HG03432 (cell line): ENCODE measurements at regions not wholly inside any gene's neighbourhood (a gene's known extent, or its start where the extent isn't known, plus 50 kb on each side); places are given as distances from the start of the nearest gene placed in this dataset.

Experiments used
- ATAC-seq: cut with Tn5 transposase; IDR thresholded peaks from one replicate; pipeline ENCODE4 v1.9.1; 2021; ENCODE audit warnings: mild to moderate bottlenecking, moderate library complexity; ENCODE audit not compliant: unreplicated experiment

DNA sequence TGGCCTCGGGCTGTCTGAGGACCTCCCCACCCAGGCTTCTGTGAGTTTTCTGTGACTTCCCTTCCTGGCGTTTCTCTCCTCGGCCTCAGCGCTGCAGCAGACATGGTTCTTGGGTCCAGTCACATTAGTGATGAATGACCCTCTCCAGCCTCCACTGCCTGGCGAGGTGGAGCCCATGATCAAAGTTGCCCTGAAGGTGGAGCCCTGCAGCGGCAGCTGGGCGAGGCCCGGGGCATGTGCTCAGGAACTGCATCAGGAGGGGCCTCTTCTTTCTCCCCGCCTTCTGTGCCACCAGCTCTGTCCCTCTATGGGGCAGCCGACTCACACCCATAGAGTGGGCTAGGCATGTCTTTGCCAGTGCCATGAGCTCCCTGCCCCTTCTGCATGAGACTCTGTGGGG, 1079.7 kb downstream of the TBC1D22A start:
- no peak for ATAC-seq

DNA sequence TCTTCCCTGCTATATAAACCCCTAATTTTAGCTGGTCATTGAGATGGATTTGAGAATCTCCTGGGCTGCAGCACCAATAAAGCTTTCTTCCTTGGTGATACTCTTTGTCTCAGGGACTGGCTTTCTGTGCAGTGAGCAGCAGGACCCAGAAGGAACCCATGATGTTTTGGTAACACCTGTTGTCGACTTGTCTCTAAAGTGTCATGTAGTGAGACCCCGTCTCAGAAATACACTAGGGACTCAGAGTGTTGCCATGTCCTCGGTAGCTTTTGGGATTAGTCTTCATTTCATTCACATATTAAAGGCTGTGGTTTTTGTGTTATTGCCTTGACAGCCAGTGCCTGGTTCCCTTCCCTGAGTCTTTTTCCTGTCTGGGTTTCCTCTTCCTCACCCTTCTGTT, 1078.7 kb downstream of the TBC1D22A start:
- ATAC-seq, result no peak

DNA sequence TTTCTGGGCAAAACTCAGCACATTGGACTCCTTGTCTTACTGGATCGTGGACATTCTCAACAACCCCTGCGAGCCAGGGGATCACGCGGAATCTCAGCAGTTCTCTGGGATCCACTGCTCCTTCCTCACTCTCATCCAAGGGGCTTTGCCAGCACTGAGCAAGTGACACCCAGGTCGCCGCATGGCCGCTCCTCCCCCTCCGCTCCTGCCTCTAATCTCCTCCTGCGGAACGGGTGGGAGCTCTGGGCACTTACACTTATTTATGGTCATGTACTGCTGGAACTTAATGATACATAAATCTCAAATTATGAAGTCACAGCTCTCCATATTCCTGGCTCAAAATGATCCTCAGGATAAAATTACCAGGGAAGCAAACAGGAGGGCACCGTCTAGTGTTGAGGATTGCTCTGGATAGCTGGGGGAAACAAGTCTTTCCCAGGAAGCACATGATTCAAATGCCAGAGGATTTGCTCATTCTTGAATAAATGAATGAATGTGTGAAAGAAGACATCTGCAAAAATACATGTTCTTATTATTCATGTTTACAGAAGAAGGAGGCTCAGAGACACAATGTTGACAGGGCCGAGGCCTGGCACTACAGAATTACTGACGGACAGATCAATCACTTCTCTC, 1077.3 kb downstream of the TBC1D22A start:
- ATAC-seq, result no peak

DNA sequence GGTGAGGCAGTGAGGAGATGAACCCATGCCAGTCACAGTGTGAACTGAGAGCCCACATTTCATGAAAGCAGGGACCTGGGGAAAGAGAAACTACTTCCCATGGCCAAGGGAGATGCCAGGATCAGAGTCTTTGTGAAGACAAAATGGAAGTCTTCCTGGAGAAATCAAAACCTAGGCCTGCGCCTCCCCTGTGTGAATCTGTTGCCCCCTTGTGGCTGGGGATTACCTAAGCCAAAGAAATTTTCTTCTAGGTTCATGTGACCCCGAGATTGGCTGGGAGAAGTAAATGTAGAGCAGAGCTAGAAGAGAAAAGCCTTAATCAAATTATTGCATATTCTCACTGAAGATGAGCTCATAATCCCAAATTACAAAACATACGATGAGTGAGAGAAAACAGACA, 1075.3 kb downstream of the TBC1D22A start:
- no peak for ATAC-seq

DNA sequence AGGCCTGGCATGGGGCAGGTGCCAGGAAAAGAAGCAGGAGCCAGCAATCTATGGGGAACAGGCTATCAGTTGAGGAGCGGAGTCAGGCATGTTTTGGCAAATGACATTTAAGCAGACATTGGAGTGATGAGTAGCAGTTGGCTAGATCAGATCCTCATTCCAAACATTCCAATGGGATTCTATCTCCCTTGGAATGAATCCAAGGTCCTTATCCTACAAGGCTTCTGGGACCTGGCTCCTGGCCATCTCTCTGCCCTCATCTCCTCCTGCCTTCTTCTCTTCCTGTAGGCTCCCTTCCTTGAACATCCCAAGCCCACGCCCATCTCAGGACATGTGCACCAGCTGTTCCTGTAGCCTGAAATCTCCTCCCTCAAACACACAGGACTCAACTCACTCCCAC, 1074.5 kb downstream of the TBC1D22A start:
- ATAC-seq, result no peak

DNA sequence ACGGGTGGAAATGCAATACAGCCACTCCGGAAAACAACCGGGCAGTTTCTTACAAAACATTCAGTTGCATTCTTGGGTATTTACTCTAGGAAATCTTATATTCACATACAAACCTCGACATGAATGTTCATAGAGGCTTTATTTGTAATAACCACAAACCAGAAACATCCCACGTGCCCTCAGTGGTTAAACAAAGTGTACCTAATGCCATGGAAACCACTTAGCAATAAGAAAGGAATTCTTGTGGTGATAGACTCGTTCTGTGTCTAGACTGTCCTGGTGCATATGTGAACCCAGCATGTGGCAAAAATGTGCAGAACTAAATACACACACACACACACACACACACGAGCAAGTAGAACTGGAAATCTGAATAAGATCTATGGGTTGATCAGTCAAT, 1073.3 kb downstream of the TBC1D22A start:
- ATAC-seq, result no peak

DNA sequence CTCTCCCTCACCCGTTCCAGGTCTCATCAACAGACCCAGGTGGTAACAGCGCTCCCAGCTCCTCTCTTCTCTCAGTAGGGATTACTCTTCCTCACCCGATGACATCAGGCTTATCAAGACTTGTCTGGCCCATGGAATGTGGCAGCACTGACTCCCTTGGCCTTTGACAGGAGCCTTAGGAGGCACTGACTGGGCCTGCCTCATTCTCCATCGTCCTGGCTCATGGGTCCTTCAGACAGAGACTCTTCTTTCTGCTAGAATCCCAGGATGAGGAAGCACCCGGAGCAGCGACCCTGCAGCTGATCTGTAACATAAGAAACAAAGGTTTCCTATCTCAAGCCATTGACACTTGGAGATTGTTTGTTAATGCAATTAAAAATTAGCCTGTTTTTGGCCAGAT, 1063.6 kb downstream of the TBC1D22A start:
- ATAC-seq, result no peak

DNA sequence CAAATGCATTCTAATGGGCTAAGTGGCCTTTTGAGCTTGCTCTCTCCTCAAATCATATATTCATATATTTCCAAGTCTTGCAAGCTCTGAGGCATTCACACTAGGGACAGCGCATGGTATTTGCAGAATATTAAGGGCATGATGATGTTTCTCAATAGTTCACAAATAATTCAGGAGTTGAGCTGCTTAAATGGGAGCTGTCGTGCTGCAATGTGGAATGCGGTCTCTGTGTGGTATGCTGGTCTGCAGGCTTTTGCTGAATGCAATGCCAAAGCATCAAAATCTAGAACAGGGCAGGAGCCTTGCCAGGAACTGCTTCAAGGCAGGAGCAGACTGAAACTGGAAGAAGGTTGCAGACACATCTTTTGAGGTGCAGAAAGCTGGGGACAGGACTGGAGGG, 1060.0 kb downstream of the TBC1D22A start:
- ATAC-seq, result no peak

DNA sequence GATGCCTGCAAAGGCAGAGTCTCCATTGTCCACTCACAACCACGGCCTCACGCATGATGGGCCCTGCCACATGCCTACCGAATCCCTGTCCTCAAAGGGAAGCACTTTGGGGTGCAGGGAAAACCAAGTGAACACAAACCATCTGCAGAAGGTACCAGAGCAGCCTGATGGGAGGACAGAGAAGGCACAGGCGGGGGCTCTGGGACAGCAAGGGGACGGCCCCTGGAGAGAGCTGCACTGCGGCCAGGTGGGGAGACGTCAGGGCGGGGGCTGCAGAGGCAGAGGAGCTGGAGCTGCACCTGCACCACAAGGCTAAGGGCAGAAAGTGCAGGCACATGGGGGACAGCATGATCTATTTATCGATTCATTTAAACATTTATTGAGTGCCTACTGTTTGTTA, 1056.0 kb downstream of the TBC1D22A start:
- ATAC-seq, result no peak

DNA sequence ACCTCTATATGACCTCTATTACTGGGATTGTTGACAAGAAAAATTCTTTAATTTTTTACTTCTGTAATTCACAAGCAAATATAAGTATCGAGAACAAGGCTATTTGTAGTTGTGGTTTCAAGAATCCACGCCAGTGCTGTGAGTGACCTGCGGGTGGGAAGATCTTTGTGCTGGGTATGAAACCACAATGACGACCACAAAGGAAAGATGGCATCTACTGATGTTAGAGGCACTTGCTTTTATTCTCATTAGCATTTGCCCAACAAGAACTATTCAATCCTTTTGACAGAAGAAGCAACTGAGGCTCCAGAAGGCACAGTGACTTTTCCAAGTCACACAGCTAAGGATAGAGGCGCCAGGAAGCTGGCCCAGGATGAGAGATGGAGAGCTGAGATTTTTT, 1054.9 kb downstream of the TBC1D22A start:
- ATAC-seq, result no peak

DNA sequence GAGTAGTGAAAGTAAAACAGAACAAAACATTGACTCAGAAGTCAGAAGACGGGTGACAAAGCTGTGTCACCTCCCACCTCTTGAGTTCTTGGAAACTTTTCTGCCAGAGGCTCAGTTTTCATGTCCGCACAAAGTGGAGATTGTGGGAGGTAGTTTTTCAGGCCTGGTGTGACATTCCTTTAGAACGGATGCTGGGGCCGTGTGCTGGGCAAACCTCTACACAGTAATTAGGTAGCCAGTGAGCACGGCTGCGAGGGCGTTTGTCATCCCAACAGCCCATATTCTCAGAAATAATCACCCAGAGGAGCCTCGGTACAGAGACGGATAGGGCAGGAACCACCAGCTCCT, 1054.4 kb downstream of the TBC1D22A start:
- ATAC-seq, result no peak

DNA sequence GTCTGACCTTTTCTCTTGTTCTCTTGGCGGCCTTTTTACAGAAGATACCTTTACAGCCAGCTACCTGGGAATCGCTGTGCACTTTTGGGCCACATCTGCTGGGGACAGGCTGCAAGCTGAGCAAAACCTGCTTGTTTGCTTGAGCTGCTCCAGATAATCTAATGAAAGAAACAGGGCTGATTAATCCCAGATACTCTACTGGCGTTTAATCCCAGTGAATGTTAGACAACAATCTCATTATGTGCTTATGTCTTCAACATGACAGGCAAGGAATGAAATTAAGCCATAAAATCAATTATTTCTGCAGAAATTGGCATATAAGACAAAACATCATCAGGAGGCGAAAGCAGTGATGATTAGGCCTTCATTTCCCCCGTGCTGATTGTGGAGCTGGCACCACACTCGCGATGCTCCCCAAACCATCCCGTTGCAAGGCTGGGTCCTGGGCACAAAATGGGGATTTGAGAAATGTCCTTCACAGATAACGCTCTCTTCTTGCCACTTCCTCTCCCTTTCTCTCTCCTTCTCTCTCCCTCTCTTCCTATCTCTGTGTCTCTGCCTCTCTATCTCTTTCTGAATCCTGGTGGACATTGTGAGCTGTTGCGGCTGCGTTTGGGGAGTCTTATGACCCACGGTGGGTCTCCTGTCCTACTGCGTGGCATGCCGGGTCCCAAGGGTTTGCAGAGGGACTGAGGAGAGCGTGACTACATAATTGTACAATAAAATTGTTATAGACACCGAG, 1053.8 kb downstream of the TBC1D22A start:
- ATAC-seq, result no peak

DNA sequence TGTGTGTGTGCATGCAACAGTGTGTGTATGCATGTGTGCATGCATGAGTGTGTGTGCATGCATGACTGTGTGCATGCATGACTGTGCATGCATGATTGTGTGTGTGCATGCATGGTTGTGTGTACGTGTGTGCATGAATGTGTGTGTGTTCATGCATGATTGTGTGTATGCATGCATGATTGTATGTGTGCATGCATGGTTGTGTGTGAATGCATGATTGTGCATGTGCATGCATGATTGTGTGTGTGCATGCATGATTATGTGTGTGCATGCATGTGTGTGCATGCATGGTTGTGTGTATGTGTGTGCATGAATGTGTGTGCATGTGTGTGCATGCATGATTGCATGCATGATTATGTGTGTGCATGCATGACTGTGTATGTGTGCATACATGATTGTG, 1052.0 kb downstream of the TBC1D22A start:
- no peak for ATAC-seq

DNA sequence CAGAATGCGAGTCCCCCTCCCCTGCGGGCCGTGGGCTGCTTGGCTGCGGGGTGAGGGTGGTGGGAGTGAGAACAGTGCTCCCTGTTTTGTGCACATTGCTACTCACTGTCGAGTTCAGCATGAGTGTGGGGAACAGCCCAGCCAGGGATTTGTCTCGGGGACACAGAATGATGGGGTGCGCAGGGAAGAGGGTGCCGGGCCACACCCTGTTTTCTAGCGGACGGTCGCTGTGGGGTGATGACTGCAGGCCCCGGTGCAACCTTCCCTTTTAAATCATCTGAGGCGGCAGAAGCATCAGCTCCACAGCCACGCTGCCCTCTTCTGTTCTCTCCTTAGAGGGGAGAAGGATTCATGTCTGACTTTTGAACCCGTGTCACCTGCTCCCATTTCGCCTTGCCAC, 1051.2 kb downstream of the TBC1D22A start:
- no peak for ATAC-seq

DNA sequence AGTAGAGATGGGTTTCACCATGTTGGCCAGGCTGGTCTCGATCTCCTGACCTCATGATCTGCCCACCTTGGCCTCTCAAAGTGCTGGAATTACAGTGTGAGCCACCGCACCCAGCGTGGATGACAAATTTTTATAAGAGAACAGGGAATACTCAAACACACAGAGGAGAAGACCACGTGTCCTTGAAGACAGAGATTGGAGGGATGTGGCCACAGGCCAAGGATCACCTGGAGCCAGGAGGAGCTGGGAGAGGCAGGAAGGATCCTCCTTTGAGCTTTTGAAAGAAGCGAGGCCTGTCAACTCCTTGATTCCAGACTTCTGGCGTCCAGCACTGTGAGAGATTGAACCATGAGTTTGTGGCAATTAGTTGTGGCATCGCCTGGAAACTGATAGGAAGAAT, 1049.5 kb downstream of the TBC1D22A start:
- ATAC-seq, result no peak

DNA sequence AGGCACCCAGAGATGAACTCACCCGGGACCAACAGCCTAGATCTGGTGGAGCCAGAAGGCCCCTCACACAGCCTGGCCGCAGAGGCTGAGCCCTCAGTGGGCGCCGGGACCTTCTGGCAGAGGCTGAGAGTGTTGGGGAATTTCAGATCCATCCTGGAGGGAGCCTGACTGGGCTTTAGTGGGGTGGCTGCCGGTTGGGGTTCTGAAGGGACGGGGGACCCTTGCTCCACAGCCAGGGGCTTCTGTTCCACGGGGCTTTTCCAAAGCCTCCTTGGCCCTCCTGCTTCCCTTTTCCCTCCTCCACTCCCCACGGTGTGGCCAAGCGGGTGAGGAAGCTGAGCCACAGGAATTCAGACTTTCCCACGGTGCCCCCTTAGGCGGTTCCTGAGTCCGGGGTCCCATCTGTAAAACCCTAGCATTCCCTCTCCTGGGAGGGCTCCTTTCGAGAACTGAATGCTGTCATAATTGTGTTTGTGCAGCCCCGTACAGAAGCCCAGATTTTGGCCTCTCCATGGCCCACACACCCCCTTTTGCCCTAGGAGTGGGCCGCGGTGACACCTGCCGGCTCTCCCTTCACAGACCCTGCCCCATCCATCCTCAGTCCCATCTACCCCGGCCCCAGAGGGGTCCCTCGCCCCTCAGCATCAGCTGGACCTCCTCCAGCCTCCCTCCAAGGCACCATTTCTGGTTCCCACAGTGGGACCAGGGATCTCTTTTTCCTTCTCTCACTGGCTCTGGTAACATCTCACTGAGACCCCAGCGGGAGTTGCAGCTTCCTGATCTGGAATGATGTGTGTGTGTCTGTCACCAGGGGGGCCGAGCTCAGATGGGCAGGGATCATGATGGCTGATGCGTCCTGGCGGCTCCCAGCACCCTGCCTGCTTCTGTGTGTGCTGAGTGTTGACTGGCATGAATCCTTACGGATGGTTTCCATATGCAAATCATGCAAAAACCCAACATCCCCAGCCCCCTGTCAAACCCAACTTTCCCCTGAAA, 1048.4 kb downstream of the TBC1D22A start:
- ATAC-seq, result no peak

DNA sequence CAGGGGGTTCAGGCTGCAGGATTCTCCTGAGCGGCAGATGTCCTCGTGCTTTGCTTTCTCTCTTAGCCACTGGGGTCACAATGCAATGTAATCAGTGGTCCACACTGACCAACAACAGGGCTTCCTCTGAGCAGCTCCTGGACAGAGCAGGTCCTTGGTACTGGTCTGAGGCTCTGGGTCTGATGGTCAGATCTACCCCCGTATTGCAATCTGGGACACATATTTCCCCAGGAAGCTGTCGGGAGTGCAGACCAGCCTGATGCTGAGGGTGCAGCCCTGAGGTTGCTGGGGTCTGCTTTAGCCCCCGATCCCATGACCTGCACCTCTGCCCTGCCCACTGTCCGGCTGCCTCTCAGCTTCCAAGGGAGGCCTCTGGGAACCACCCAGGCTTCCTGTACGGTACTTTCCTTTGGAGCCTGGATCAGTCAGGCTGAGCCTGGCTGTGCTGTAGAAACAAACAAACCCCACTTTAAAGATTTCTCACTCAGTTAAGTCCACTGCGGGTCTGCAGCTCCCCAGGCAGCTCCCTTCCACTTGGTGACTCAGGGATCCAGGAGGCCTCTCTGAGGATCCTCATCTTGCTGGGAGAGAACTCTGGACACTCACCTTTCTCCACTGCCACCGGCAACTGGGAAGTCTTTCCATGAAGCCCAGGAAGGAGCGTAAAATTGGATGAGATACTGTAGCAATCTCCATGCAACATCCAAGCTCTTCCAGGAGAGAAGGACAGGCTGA, 1046.6 kb downstream of the TBC1D22A start:
- no peak for ATAC-seq

DNA sequence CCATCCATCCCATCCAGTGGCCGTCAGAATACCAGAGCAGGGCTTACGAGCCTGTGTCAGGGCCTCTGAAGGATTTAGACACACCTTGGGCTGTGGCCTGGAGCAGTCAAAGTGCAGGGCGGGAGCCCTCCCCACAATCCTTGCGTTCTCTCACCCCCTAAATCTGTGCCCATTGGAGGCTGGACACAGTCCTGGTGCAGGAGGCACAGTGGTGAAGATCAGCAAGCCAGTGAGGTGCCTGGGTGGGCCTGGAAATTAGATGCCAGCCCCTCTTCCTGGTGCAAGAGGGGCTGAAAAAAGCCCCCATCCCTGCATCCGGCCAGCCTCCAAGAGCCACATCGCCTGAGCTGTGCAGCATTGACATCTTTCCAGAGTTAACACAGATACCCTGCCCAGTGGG, 1045.8 kb downstream of the TBC1D22A start:
- no peak for ATAC-seq

DNA sequence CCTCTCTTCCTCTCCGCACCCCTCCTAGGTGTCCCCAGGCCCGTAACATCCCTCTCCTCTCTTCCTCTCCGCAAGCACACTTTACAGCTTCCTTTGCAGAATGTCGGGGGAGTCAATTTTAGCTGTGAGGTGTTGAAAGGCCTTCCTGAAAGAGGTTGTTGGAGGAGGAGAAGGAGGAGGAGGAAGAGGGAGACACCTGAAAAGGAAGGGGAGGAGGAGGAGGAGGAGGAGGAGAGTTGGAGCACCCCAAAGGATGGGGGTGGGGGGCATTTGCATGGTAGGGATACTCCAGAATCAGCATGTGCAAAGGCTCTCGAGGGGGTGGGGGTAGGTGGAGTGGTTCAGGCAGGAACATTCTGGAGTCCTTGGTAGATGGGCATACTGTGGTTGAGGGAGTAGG, 1045.1 kb downstream of the TBC1D22A start:
- ATAC-seq, result no peak

DNA sequence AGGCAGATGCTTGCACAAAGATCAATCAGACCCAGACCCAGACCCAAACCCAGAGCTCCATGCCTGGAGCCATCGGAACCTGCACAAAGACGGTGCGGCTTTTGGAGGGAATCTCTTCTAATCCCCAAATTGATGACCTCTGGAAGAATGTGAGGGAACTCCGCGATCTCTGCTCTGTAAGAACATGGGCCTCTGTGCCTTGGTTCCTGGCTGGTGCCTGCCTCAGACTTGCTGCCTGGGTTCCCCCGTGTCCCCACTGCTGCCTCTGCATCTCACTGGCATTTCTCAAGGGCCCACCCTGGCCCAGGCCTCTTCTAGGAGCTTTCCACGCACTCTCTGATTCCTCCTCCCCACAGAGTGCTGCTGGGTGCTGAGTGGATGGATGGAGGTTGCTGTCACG, 1044.4 kb downstream of the TBC1D22A start:
- no peak for ATAC-seq

DNA sequence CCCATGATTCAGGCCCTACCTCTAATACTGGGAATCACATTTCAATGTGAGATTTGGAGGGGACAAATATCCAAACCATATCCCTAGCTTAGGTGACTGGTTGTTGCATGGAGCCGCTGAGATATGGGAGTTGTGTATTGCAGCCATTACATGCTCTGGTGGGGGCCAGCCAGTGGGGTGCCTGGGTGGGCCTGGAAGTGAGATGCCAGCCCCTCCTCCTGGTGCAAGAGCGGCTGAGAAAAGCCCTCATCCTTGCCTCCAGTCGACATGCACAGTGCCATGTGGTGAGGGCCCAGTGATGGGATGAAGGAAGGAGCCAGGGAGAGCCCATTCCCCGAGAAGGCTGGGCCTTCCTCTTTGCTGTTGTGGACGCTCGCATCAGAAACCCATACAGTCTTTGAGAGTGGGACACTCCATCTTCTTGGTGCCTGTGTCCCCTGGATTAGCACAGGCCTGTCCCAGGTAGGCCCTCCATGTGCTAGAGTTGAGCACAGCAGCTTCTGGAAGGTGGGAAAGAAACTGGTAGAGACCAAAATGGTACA, 1043.0 kb downstream of the TBC1D22A start:
- no peak for ATAC-seq
